ENCODE measurements at regions not wholly inside any gene's neighbourhood (a gene's known extent, or its start where the extent isn't known, plus 50 kb on each side); places are given as distances from the start of the nearest gene placed in this dataset.

DNA sequence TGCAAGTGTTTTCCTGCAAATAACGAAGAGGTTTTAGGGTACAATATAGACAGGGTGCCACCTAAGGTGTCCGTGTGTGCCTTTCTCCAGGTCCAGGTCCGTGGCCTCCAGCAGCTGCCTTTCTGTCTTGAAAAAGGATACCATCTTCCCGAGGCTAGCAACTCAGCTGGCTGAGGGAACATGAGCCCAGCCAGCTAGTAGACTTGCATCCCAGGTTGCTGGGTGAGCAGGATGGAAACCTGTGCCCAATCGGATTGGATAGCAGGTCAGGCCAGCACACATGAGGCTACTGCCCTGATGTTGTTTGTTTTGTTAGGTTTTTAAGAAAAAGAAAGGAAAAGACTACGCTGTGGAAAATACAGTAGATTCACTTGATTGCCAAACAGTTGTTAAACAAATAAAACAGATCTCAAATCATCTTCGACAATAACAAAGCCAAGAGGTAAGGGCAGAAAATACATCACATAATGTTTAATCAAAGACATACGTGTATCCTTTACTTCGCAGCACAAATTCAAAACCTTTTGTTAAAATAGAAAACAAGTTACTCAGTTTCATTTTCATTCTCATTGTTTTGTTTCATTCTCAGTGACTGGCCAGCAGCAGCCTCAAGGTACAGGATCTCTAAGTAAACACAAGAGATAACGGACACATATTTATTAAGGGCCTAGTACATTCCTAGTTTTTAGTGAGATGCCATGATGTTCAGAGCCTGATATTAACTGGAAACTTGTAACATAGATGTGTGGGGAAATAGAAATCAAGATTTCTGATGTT, 661.2 kb upstream of the NR2F2 start:
- H2AFZ ChIP-seq (ENCODE audit: low read depth, low read length): no peak overlapping the region
- H3K27me3 ChIP-seq (ENCODE audit: low read depth, low read length): no peaks in the 10 kb centered on the region
- H4K20me1 ChIP-seq (ENCODE audit: insufficient read depth, low read length): no peaks in the 10 kb centered on the region
- no peaks in the 10 kb centered on the region for H3K9me3 ChIP-seq (ENCODE audit: insufficient read depth, low read length)
- H3K27ac ChIP-seq (ENCODE audit: low read length): no peak overlapping the region
- no peaks in the 10 kb centered on the region for H3K79me2 ChIP-seq (ENCODE audit: low read length)
- no peak overlapping the region for H3K4me3 ChIP-seq (ENCODE audit: low read length)
- no peak for TF ChIP-seq EZH2phosphoT487 (IDR thresholded peaks at IDR 0.05; ENCODE audit: low read depth)
- TF ChIP-seq, protein P1, sequence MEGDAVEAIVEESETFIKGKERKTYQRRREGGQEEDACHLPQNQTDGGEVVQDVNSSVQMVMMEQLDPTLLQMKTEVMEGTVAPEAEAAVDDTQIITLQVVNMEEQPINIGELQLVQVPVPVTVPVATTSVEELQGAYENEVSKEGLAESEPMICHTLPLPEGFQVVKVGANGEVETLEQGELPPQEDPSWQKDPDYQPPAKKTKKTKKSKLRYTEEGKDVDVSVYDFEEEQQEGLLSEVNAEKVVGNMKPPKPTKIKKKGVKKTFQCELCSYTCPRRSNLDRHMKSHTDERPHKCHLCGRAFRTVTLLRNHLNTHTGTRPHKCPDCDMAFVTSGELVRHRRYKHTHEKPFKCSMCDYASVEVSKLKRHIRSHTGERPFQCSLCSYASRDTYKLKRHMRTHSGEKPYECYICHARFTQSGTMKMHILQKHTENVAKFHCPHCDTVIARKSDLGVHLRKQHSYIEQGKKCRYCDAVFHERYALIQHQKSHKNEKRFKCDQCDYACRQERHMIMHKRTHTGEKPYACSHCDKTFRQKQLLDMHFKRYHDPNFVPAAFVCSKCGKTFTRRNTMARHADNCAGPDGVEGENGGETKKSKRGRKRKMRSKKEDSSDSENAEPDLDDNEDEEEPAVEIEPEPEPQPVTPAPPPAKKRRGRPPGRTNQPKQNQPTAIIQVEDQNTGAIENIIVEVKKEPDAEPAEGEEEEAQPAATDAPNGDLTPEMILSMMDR (IDR thresholded peaks at IDR 0.05; ENCODE audit: low read depth, low read length): no peak
- no peaks in the 10 kb centered on the region for H3K4me1 ChIP-seq (ENCODE audit: low read length)
- no peak overlapping the region for H3K4me2 ChIP-seq (ENCODE audit: low read length)
- H3K9ac ChIP-seq (ENCODE audit: low read length): no peak overlapping the region
- H3K36me3 ChIP-seq (replicated peaks; ENCODE audit: low read depth, low read length): no peaks in the 10 kb centered on the region

DNA sequence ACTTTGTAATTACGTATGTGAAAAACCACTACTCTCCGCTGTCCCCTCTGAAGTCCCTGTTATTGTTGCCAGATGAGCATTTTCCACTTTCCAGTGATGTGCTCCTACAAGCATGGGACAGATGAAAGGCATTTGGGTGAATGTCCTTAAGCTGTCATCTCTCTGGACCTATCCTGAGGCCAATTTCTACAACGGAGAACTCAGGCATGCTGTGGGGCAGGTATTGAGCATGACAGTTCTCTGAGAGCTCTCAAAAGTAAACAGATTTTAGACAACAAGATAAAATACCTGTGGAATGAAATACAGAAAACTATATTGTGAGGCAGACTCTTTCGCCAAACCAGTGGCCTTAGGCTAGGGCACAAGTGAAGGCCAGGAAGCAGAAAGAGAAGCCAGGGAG, 656.5 kb upstream of the NR2F2 start:
- Histone ChIP-seq H3K9me3 (ENCODE audit: insufficient read depth, low read length) (no peaks in the 10 kb centered on the region), H3K4me1 (ENCODE audit: low read length) (no peaks in the 10 kb centered on the region), H4K20me1 (ENCODE audit: insufficient read depth, low read length) (no peaks in the 10 kb centered on the region), H3K79me2 (ENCODE audit: low read length) (no peaks in the 10 kb centered on the region), H3K36me3 (replicated peaks; ENCODE audit: low read depth, low read length) (no peaks in the 10 kb centered on the region), H3K4me2 (ENCODE audit: low read length) (no peak overlapping the region), H3K27ac (ENCODE audit: low read length) (no peak overlapping the region), H3K9ac (ENCODE audit: low read length) (no peak overlapping the region), H3K4me3 (ENCODE audit: low read length) (no peak overlapping the region), H2AFZ (ENCODE audit: low read depth, low read length) (no peak overlapping the region), H3K27me3 (ENCODE audit: low read depth, low read length) (no peaks in the 10 kb centered on the region)
- TF ChIP-seq, protein P1 (IDR thresholded peaks at IDR 0.05; ENCODE audit: low read depth, low read length): no peak

DNA sequence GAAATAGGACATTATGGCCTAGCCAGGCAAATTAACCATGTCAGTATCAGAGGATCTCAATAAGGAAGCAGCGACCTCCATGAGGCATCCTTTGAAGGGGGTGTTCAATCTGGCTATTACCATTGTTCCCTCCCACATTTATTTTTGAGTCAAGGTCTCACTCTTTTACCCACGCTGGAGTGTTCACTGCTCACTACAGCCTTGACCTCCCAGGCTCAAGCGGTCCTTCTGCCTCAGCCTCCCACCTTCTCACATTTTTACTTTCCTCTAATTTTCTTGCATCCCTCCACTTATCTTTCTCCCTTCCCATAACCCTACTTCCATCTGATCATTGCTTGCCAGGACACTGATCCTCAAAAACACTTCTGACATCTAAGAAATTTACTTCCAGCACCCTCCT, 654.0 kb upstream of the NR2F2 start:
- Histone ChIP-seq H2AFZ (ENCODE audit: low read depth, low read length) (no peak overlapping the region), H4K20me1 (ENCODE audit: insufficient read depth, low read length) (no peaks in the 10 kb centered on the region), H3K36me3 (replicated peaks; ENCODE audit: low read depth, low read length) (no peaks in the 10 kb centered on the region), H3K4me2 (ENCODE audit: low read length) (no peak overlapping the region), H3K4me3 (ENCODE audit: low read length) (no peak overlapping the region), H3K27me3 (ENCODE audit: low read depth, low read length) (no peaks in the 10 kb centered on the region), H3K79me2 (ENCODE audit: low read length) (no peaks in the 10 kb centered on the region), H3K27ac (ENCODE audit: low read length) (no peak overlapping the region), H3K9ac (ENCODE audit: low read length) (no peak overlapping the region), H3K4me1 (ENCODE audit: low read length) (no peaks in the 10 kb centered on the region), H3K9me3 (ENCODE audit: insufficient read depth, low read length) (no peaks in the 10 kb centered on the region)
- no peak for TF ChIP-seq EZH2phosphoT487 (IDR thresholded peaks at IDR 0.05; ENCODE audit: low read depth)
- TF ChIP-seq, protein P1 (IDR thresholded peaks at IDR 0.05; ENCODE audit: low read depth, low read length): no peak

DNA sequence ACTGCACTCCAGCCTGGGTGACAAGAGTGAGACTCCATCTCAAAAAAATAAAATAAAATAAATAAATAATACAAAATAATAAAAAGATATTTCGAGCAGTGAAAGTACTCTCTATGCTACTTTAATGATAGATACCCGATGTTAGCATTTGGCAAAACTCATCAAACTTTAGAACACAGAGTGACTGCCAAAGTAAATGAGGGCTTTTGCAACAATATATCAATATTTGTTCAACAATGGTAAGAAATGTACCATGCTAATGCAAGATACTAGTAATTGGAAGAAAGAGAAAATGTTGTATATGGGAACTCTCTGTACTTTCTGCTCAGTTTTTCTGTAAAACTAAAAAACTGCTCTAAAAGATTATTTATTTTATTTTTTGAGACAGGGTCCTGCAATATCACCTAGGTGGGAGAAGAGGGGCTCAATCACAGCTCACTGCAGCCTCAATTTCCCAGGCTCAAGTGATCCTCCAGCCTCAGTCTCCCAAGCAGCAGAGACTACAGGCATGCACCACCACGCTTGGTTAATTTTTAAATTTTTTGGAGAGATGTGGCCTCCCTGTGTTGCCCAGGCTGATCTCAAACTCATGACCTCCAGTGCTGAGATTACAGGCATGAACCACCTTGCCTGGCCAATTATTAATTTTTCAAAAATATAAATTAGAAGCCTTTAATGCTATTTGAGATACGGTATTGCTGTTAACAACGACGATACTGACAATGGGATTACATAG, 650.5 kb upstream of the NR2F2 start:
- no peaks in the 10 kb centered on the region for H3K9me3 ChIP-seq (ENCODE audit: insufficient read depth, low read length)
- H3K4me1 ChIP-seq (ENCODE audit: low read length): no peaks in the 10 kb centered on the region
- no peak overlapping the region for H3K9ac ChIP-seq (ENCODE audit: low read length)
- H3K4me2 ChIP-seq (ENCODE audit: low read length): no peak overlapping the region
- no peak overlapping the region for H3K4me3 ChIP-seq (ENCODE audit: low read length)
- H2AFZ ChIP-seq (ENCODE audit: low read depth, low read length): no peak overlapping the region
- H3K27me3 ChIP-seq (ENCODE audit: low read depth, low read length): no peaks in the 10 kb centered on the region
- H3K79me2 ChIP-seq (ENCODE audit: low read length): no peaks in the 10 kb centered on the region
- no peak for TF ChIP-seq EZH2phosphoT487 (IDR thresholded peaks at IDR 0.05; ENCODE audit: low read depth)
- TF ChIP-seq, protein P1 (IDR thresholded peaks at IDR 0.05; ENCODE audit: low read depth, low read length): no peak
- H3K27ac ChIP-seq (ENCODE audit: low read length): no peak overlapping the region
- no peaks in the 10 kb centered on the region for H4K20me1 ChIP-seq (ENCODE audit: insufficient read depth, low read length)
- no peaks in the 10 kb centered on the region for H3K36me3 ChIP-seq (replicated peaks; ENCODE audit: low read depth, low read length)

Measured in OCI-LY3 (cell line).